ENCODE measurements at regions not wholly inside any gene's neighbourhood (a gene's known extent, or its start where the extent isn't known, plus 50 kb on each side); places are given as distances from the start of the nearest gene placed in this dataset.

DNA sequence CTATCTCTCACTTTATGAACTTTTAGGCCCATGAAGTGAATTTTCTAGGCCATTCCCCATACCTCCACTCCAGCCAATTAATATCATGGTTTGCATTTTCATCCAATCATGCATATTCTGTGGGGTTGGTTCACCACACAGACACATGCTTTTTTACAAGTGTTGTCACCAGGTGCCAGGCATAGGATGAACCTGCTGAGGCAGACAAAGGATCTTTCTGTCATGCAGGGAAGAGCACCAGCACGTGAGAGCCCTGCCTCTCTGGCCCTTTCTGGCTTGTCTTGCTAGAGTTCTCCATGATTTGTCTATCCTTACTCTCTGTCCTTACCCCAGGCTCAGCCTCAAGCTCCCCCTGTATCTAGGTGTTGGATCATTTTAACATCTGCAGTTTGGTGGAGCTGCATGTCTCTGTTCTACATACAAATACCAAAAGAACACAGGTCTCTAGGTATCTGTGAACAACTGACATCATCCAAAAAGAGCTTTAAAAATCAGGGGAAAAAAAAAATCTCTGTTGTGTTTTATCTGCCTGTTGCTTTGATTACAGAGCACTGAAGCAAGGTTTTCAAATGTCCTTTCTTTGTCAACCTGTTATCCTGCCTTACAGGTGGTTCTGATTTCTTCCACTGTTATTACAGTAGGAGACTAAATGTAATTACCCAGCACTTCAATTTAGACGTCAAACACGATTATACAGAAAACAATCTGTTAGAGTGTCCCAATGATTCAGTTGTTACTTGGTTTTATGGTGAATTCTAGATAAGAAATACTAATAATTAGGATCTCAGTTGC is 58.4 kb upstream of the GRAMD1B start:
- TF ChIP-seq, protein P1, sequence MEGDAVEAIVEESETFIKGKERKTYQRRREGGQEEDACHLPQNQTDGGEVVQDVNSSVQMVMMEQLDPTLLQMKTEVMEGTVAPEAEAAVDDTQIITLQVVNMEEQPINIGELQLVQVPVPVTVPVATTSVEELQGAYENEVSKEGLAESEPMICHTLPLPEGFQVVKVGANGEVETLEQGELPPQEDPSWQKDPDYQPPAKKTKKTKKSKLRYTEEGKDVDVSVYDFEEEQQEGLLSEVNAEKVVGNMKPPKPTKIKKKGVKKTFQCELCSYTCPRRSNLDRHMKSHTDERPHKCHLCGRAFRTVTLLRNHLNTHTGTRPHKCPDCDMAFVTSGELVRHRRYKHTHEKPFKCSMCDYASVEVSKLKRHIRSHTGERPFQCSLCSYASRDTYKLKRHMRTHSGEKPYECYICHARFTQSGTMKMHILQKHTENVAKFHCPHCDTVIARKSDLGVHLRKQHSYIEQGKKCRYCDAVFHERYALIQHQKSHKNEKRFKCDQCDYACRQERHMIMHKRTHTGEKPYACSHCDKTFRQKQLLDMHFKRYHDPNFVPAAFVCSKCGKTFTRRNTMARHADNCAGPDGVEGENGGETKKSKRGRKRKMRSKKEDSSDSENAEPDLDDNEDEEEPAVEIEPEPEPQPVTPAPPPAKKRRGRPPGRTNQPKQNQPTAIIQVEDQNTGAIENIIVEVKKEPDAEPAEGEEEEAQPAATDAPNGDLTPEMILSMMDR (IDR thresholded peaks at IDR 0.05) = no peak
- no peak for TF ChIP-seq POLR2A (IDR thresholded peaks at IDR 0.05)
